ENCODE measurements at regions not wholly inside any gene's neighbourhood (a gene's known extent, or its start where the extent isn't known, plus 50 kb on each side); places are given as distances from the start of the nearest gene placed in this dataset.

DNA sequence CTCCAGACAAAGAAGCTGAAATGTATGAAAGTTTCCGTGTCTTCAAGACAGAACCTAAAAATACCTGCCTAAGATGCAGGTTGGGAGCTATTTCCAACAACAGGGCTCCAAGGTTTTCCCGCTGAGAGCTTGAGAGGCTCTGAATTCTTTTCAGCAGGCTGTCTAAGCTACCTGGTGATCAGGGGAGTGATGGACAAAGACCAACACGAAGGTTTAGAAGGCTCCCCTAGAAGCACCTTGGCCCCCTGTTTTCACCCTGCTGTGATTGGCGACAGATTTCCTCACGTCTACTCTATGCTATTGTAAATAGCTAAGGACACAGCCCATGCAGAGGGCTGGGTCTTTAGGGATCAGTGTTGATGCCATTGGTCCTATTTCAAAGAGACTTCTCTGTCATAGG lies 275.2 kb upstream of the SALL1 start:
- DNase-seq (ENCODE audit: low spot score), result no peak
- ATAC-seq (ENCODE audit: low FRiP score), result no peak
- TF ChIP-seq, protein P1, sequence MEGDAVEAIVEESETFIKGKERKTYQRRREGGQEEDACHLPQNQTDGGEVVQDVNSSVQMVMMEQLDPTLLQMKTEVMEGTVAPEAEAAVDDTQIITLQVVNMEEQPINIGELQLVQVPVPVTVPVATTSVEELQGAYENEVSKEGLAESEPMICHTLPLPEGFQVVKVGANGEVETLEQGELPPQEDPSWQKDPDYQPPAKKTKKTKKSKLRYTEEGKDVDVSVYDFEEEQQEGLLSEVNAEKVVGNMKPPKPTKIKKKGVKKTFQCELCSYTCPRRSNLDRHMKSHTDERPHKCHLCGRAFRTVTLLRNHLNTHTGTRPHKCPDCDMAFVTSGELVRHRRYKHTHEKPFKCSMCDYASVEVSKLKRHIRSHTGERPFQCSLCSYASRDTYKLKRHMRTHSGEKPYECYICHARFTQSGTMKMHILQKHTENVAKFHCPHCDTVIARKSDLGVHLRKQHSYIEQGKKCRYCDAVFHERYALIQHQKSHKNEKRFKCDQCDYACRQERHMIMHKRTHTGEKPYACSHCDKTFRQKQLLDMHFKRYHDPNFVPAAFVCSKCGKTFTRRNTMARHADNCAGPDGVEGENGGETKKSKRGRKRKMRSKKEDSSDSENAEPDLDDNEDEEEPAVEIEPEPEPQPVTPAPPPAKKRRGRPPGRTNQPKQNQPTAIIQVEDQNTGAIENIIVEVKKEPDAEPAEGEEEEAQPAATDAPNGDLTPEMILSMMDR (IDR thresholded peaks at IDR 0.05), result no peak

DNA sequence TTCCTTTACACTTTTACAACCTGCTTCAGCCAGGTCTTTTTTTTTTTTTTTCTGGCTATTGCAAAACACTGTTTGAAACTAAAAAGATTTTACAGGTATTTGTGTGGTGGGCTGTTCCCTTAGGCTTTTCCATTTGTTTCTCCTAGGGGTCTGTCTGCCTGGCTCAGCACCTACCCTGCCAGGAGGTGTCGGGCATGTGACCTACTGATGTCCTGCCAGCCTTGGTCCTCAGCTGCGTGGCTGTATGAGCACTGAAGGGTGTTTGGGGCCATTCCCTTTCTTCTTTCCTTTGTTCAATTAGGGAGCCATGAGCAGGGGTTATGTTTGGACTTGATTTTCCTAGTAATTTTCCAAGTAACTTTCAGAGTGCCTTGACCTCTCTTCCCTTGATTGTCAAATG lies 269.2 kb upstream of the SALL1 start:
- no peak for ATAC-seq (ENCODE audit: low FRiP score)
- no peak for DNase-seq (ENCODE audit: low spot score)
- TF ChIP-seq, protein P1 (IDR thresholded peaks at IDR 0.05), result no peak

DNA sequence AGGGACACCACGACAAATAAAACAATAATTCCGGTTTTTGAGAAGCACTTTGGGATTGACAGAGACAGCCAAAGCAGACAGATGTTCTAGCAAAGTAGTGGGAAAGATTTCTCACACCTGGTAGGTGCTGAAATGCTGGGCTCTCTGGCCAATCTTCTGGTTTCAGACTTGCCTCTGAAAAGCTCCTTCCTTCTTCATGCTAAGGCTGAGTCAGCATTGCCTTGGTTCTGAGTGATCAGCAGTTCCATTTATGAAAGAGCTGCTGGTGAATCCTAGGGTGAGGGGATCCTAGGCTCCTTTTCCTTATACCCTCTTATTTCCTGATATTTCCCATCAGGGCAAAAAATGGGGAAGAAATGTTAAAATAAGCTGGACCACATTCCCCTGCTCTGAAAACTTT lies 268.7 kb upstream of the SALL1 start:
- no peak for ATAC-seq (ENCODE audit: low FRiP score)
- no peak for DNase-seq (ENCODE audit: low spot score)
- TF ChIP-seq, protein P1 (IDR thresholded peaks at IDR 0.05), result no peak

DNA sequence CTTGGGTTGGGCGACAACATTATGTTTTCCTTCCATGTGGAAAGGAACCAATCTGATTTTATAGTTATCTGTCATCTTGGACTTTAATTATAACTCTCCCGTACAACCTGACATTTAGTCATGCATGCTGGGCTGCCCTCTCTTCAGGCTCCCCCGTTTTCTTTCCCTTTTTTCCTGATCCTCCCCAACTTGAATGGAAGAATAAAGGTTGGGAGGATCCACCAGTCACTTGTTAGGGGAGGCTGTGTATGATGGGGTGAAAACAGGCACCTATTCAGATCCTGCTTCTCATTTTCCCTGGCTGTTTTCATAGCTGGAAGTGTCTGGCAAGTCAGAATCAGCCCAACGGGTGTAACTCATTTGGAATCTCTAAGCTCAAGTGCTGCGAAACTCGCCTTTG lies 267.2 kb upstream of the SALL1 start:
- no peak for DNase-seq (ENCODE audit: low spot score)
- TF ChIP-seq, protein P1 (IDR thresholded peaks at IDR 0.05), result no peak
- no peak for ATAC-seq (ENCODE audit: low FRiP score)

DNA sequence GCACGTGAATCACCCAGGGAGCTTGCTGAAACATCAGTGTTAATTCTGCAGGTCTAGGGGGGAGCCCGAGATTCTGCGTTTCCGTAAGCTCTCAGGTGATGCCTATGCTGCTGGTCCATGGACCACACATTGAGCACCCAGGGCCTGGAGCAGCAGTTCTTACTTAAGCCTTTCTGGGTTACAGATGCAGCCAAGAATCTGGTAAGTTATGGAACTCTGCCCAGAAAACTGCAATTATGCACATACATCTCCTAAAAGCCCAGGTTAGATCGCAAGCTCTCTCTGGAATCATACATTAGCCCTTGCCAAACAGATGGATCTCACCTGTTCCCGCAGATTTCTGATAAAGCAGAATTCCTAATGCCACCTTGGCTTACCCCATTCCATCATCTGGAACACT lies 265.9 kb upstream of the SALL1 start:
- TF ChIP-seq, protein P1 (IDR thresholded peaks at IDR 0.05), result no peak
- no peak for DNase-seq (ENCODE audit: low spot score)
- no peak for ATAC-seq (ENCODE audit: low FRiP score)

DNA sequence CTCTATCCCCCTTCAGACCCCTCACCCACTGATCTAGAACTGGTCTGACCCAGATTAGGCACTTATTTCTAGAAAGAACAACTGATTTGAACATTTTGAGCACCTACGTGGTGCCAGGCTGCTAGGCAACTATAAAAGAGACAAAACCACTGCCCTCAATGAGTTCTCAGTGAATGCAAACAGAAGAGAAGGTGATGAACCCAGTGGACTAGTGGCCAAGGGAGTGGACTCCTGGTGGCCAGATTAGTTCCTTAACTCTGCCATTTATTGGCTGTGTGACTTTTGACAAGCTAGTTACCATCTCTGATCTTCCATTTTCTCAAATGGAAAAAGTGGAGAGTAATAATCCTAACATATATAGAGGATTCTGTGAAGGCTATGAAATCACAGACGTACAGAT lies 259.1 kb upstream of the SALL1 start:
- TF ChIP-seq, protein P1 (IDR thresholded peaks at IDR 0.05), result no peak
- ATAC-seq (ENCODE audit: low FRiP score) (no peak), DNase-seq (ENCODE audit: low spot score) (no peak)

DNA sequence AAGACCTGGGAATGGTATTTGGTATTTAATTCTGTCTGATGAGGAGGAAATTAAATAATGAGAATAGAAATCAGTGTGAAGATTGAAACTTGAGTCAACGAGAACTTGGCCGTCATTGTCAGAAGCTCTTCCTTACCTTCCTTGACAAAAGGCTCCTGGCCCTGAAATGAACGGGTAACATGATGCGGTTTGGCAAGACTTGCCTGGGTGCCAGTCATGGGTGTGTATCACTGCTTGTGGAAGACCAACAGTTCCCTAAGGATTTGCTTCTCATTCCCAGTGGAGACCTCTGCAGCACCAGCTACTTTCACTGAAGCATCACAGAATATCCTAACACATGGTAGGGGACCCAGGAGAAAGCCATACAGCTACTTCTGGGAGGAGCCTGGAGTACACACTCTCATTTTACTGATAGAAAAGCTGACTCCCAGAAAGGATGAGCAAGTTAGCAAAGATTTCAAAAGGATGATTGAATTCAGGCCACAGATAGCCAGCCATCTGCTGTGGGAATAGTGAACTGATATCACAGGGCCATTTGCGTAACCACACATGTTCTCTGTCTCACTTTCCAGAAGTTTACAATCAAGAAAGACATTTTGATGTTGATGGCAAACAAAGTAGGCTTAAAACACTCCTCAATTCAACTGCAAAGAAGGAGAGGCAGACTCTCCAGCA lies 258.1 kb upstream of the SALL1 start:
- ATAC-seq (ENCODE audit: low FRiP score), result no peak
- DNase-seq (ENCODE audit: low spot score), result no peak
- TF ChIP-seq, protein P1 (IDR thresholded peaks at IDR 0.05), result no peak

Data from omental fat pad (tissue), 3 donors.